ENCODE measurements at regions not wholly inside any gene's neighbourhood (a gene's known extent, or its start where the extent isn't known, plus 50 kb on each side); places are given as distances from the start of the nearest gene placed in this dataset.

- H3K4me3 ChIP-seq (ENCODE audit: low read depth, low read length), result no peak overlapping the region
- TF ChIP-seq CTCF (IDR thresholded peaks at IDR 0.05; ENCODE audit: insufficient read depth, low read length, poor library complexity, severe bottlenecking), result no peak
- no peak for DNase-seq (ENCODE audit: low read depth)
- H3K27me3 ChIP-seq (ENCODE audit: control insufficient read depth, insufficient read depth, low read length), result no peaks in the 10 kb centered on the region
- no peaks in the 10 kb centered on the region for H3K36me3 ChIP-seq (ENCODE audit: control insufficient read depth, insufficient read depth, low read length)
Observed at GRCh38 chr6:169313347-169314010, 59.8 kb upstream of the THBS2 start.

- no peak for TF ChIP-seq CTCF (IDR thresholded peaks at IDR 0.05; ENCODE audit: insufficient read depth, low read length, poor library complexity, severe bottlenecking)
- Histone ChIP-seq H3K27me3 (ENCODE audit: control insufficient read depth, insufficient read depth, low read length) (no peaks in the 10 kb centered on the region), H3K4me3 (ENCODE audit: low read depth, low read length) (no peak overlapping the region), H3K36me3 (ENCODE audit: control insufficient read depth, insufficient read depth, low read length) (no peaks in the 10 kb centered on the region)
- DNase-seq (ENCODE audit: low read depth), result no peak
Observed at GRCh38 chr6:169312658-169313346, 59.2 kb upstream of the THBS2 start.

GRCh38 chr6:169310983-169311382, 57.3 kb upstream of the THBS2 start:
- Histone ChIP-seq H3K36me3 (ENCODE audit: control insufficient read depth, insufficient read depth, low read length) (no peaks in the 10 kb centered on the region), H3K4me3 (ENCODE audit: low read depth, low read length) (no peak overlapping the region), H3K27me3 (ENCODE audit: control insufficient read depth, insufficient read depth, low read length) (no peaks in the 10 kb centered on the region)
- TF ChIP-seq CTCF (IDR thresholded peaks at IDR 0.05; ENCODE audit: insufficient read depth, low read length, poor library complexity, severe bottlenecking), result no peak
- DNase-seq (ENCODE audit: low read depth), result no peak
